HEK293T (cell line): ENCODE measurements at regions not wholly inside any gene's neighbourhood (a gene's known extent, or its start where the extent isn't known, plus 50 kb on each side); places are given as distances from the start of the nearest gene placed in this dataset.
"Not testable (repeated sequence)": the region's sequence is repeated elsewhere in the genome, so short reads cannot be mapped to it uniquely, and the experiment has no call there.

ENCODE experiments used
- CTCF ChIA-PET: fragments of 350-600 bp; formaldehyde crosslinking; extraction: SDS; loops from one replicate; lab custom pipeline; 2021; ENCODE audit warnings: antibody characterized with exemption, inconsistent platforms; lab: Yijun Ruan, JAX
- POLR2A ChIA-PET: fragments of 350-600 bp; formaldehyde crosslinking; extraction: SDS; loops from one replicate; lab custom pipeline; 2020; ENCODE audit warnings: antibody characterized with exemption, inconsistent platforms; lab: Yijun Ruan, JAX
- DNase-seq: peaks from one replicate; pipeline ENCODE4 v3.0.0; 2012; ENCODE audit warnings: mixed read lengths; ENCODE audit errors: extremely low spot score
- ARNT ChIP-seq: fragments of 450-650 bp; IDR thresholded peaks from 2 replicates; pipeline ENCODE4 v1.6.1; 2017; ENCODE audit warnings: mild to moderate bottlenecking
- BHLHE40 ChIP-seq: fragments of 450-650 bp; IDR thresholded peaks from 2 replicates; pipeline ENCODE4 v1.6.1; 2016; ENCODE audit warnings: mild to moderate bottlenecking, moderate library complexity, borderline replicate concordance
- CTBP1 ChIP-seq: fragments of 450-650 bp; IDR thresholded peaks from 2 replicates; pipeline ENCODE4 v1.6.1; 2016; ENCODE audit warnings: borderline replicate concordance
- ELF4 ChIP-seq: fragments of 450-650 bp; IDR thresholded peaks from 2 replicates; pipeline ENCODE4 v1.6.1; 2017; ENCODE audit warnings: antibody characterized with exemption
- FOXA1 ChIP-seq: fragments of 450-650 bp; IDR thresholded peaks from 2 replicates; pipeline ENCODE4 v1.6.1; 2016; ENCODE audit warnings: mild to moderate bottlenecking
- FOXK2 ChIP-seq: fragments of 450-650 bp; IDR thresholded peaks from 2 replicates; pipeline ENCODE4 v1.6.1; 2016; ENCODE audit warnings: mild to moderate bottlenecking
- FOXM1 ChIP-seq: fragments of 450-650 bp; IDR thresholded peaks from 2 replicates; pipeline ENCODE4 v1.6.1; 2017; ENCODE audit warnings: mild to moderate bottlenecking, borderline replicate concordance
- HDGF ChIP-seq: fragments of 450-650 bp; IDR thresholded peaks from 2 replicates; pipeline ENCODE4 v1.6.1; 2017; ENCODE audit warnings: antibody characterized with exemption, borderline replicate concordance
- L3MBTL2 ChIP-seq: fragments of 450-650 bp; conservative IDR thresholded peaks from 2 replicates; pipeline ENCODE4 v1.6.1; 2016; ENCODE audit warnings: mild to moderate bottlenecking
- LEF1 ChIP-seq: fragments of 450-650 bp; IDR thresholded peaks from 2 replicates; pipeline ENCODE4 v1.6.1; 2017; ENCODE audit warnings: mild to moderate bottlenecking, borderline replicate concordance
- NFRKB ChIP-seq: fragments of 450-650 bp; IDR thresholded peaks from 2 replicates; pipeline ENCODE4 v1.6.1; 2016; ENCODE audit warnings: mild to moderate bottlenecking, moderate library complexity
- SP1 ChIP-seq: fragments of 450-650 bp; IDR thresholded peaks from 2 replicates; pipeline ENCODE4 v1.6.1; 2017
- SUZ12 ChIP-seq: fragments of 450-650 bp; IDR thresholded peaks from 2 replicates; pipeline ENCODE4 v1.6.1; 2016; ENCODE audit warnings: mild to moderate bottlenecking
- TARDBP ChIP-seq: fragments of 450-650 bp; IDR thresholded peaks from 2 replicates; pipeline ENCODE4 v1.6.1; 2016
- ZNF384 ChIP-seq: fragments of 450-650 bp; IDR thresholded peaks from 2 replicates; pipeline ENCODE4 v1.6.1; 2016
- TF ChIP-seq, protein P1 (sequence below): fragments of 450-650 bp; IDR thresholded peaks from 2 replicates; pipeline ENCODE4 v1.6.1; 2016

DNA sequence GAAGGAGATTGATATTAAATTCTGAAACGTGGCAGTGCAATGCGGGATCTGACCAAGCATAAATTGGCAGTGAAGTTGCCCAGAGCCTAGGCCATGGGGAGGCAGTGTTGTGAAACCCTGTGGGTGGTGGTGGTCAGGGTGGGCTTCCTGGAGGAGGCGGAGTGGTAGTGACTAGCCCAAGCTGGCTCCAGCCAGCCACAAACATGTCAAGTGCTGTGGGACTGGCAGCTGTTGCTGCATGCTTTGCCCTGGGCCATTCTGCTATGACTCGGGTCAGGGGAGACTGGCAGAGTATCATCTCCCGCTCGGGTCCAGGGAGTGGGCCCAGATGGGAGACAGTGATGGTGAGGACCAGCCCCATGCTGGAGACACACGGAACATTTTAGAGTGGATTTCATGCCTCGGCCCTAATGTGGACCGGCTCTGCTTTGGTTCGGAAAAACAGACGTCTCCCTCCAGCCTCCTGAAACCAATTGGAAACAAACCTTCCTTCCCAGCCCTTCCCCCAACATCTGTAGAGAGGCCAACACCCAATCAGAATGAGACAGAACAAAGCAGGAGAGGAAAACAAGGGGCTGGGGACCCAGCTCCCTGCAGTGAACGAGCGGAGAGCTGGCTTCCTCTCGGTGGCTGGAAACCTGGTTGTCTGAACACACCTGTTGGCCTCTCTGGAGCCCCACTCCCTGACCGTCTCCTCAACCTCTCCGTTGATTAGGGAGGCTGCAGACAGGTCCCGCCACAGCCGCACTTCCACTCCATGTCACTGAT lies 58.2 kb downstream of the TMEM270 start:
- TF ChIP-seq L3MBTL2 = no peak
- TF ChIP-seq TARDBP = no peak
- POLR2A ChIA-PET = no interaction called here
- no peak for DNase-seq
- CTCF ChIA-PET = no interaction called here

DNA sequence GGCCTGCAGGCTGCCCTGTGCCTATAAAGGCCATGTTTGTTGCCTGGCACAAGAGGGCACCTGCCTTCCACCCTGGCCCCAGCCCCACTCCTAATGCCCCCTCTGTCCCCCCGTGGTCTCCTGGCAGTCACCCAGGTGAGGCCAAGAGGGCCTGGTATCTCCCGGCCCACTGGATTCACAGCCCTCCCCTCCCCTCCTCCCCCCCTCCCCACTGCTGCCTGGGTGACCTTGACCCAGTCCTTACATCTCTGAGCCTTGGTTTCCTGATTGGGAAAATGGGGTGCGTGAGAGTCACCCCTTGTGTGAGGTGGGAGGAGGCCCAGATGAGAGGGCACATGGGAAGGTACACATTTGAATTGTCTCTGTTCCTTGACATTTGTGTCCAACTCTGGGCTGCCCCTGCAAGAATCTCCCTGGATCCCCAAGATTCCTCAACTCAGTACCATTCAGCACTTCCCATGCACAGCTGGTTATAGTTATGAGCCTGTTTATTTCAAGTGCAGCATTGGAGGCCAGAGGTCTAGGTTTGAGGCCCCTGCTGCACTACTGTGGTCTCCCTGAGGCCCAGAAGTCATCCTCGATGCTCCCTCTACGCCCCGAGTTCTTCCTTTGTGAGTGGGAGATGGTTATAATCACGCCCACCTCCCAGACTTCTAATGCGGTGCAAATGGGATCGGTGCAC lies 58.9 kb downstream of the TMEM270 start:
- TF ChIP-seq TARDBP (no peak), L3MBTL2 (no peak), BHLHE40 (no peak), FOXA1 (no peak), FOXM1 (no peak), ZNF384 (no peak), ELF4 (no peak), ARNT (no peak), SP1 (no peak), FOXK2 (no peak), NFRKB (no peak), SUZ12 (no peak), CTBP1 (no peak)
- TF ChIP-seq, protein P1, sequence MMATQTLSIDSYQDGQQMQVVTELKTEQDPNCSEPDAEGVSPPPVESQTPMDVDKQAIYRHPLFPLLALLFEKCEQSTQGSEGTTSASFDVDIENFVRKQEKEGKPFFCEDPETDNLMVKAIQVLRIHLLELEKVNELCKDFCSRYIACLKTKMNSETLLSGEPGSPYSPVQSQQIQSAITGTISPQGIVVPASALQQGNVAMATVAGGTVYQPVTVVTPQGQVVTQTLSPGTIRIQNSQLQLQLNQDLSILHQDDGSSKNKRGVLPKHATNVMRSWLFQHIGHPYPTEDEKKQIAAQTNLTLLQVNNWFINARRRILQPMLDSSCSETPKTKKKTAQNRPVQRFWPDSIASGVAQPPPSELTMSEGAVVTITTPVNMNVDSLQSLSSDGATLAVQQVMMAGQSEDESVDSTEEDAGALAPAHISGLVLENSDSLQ = no peak
- ChIA-PET POLR2A (no interaction called here), CTCF (no interaction called here)
- no peak for DNase-seq

- TF ChIP-seq ARNT = no peak
- no peak for TF ChIP-seq SUZ12
- no peak for TF ChIP-seq LEF1
- no peak for TF ChIP-seq FOXK2
- no peak for TF ChIP-seq FOXM1
- DNase-seq = no peak
- POLR2A ChIA-PET = no interaction called here
- CTCF ChIA-PET = no interaction called here
Measured at GRCh38 chr7:73920406-73921134, 59.6 kb downstream of the TMEM270 start.

GRCh38 chr7:73921623-73922528 lies 60.9 kb downstream of the TMEM270 start:
- no peak for DNase-seq
- TF ChIP-seq HDGF (no peak), ELF4 (no peak), NFRKB (no peak), BHLHE40 (no peak), CTBP1 (no peak), FOXA1 (no peak), ZNF384 (no peak), LEF1 (no peak), FOXK2 (no peak), SP1 (no peak), SUZ12 (no peak), TARDBP (no peak), FOXM1 (no peak)
- TF ChIP-seq, protein P1 = no peak
- POLR2A ChIA-PET = interaction anchor here (0.6 kb wide), 1 partner anchor 30 kb away, joined by 3 read pairs; no protein-coding TSS in a partner anchor
- CTCF ChIA-PET = no interaction called here

- POLR2A ChIA-PET, DNase-seq, CTCF ChIA-PET: not testable (repeated sequence)
Measured at GRCh38 chr7:73928644-73929043, 67.7 kb downstream of the TMEM270 start.

DNA sequence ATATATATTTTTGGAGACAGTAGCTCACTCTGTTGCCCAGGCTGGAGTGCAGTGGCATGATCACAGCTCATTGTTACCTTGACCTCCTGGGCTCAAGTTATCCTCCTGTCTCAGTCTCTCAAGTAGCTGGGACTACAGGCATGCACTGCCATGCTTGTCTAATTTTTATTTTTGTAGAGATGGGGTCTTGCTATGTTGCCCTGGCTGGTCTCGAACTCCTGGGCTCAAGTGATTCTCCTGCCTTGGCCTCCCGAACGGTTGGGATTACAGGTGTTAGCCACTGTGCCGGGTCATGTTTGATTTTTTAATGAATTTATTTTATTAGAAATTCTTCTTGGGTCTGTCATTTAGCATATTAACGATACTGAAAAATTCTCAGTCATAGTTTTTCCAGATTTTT lies 70.5 kb downstream of the TMEM270 start:
- POLR2A ChIA-PET = no interaction called here
- no peak for DNase-seq
- TF ChIP-seq SP1 = no peak
- TF ChIP-seq SUZ12 = no peak
- no peak for TF ChIP-seq ARNT
- TF ChIP-seq TARDBP = no peak
- no peak for TF ChIP-seq FOXK2
- TF ChIP-seq CTBP1 = no peak
- TF ChIP-seq BHLHE40 = no peak
- no peak for TF ChIP-seq LEF1
- TF ChIP-seq FOXA1 = no peak
- TF ChIP-seq HDGF = no peak
- TF ChIP-seq FOXM1 = no peak
- CTCF ChIA-PET = no interaction called here
